ENCODE measurements at regions not wholly inside any gene's neighbourhood (a gene's known extent, or its start where the extent isn't known, plus 50 kb on each side); places are given as distances from the start of the nearest gene placed in this dataset.
"Not testable (repeated sequence)": the region's sequence is repeated elsewhere in the genome, so short reads cannot be mapped to it uniquely, and the experiment has no call there.

- Histone ChIP-seq H3K9me3 (ENCODE audit: control insufficient read depth, low read length) (no peaks in the 10 kb centered on the region), H3K4me3 (ENCODE audit: low read length) (no peak overlapping the region), H3K4me1 (ENCODE audit: control insufficient read depth, insufficient read depth, low read length) (no peaks in the 10 kb centered on the region), H3K27ac (ENCODE audit: low read length) (no peak overlapping the region), H3K27me3 (ENCODE audit: control insufficient read depth, insufficient read depth) (no peaks in the 10 kb centered on the region)
- intact Hi-C loops (cut with DNase I) = no loop called here
- WGBS = 60% methylated on average over 3 of the region's 3 CpGs
- no peak for ATAC-seq
- no peak for DNase-seq
Observed at GRCh38 chr3:90129730-90130129, 1022.3 kb downstream of the EPHA3 start.

GRCh38 chr3:90132197-90132596, 1024.8 kb downstream of the EPHA3 start:
- no peaks in the 10 kb centered on the region for H3K4me1 ChIP-seq (ENCODE audit: control insufficient read depth, insufficient read depth, low read length)
- intact Hi-C loops (cut with DNase I) = no loop called here
- no peak overlapping the region for H3K4me3 ChIP-seq (ENCODE audit: low read length)
- WGBS = 42% methylated on average over 1 of the region's 1 CpG
- H3K27ac ChIP-seq (ENCODE audit: low read length) = no peak overlapping the region
- H3K9me3 ChIP-seq (ENCODE audit: control insufficient read depth, low read length) = no peaks in the 10 kb centered on the region
- no peaks in the 10 kb centered on the region for H3K27me3 ChIP-seq (ENCODE audit: control insufficient read depth, insufficient read depth)
- DNase-seq = no peak
- ATAC-seq = no peak

- intact Hi-C loops (cut with DNase I) = no loop called here
- no peak for ATAC-seq
- no peaks in the 10 kb centered on the region for H3K9me3 ChIP-seq (ENCODE audit: control insufficient read depth, low read length)
- no peaks in the 10 kb centered on the region for H3K4me1 ChIP-seq (ENCODE audit: control insufficient read depth, insufficient read depth, low read length)
- DNase-seq = no peak
- no peak overlapping the region for H3K4me3 ChIP-seq (ENCODE audit: low read length)
- no peak overlapping the region for H3K27ac ChIP-seq (ENCODE audit: low read length)
- H3K27me3 ChIP-seq (ENCODE audit: control insufficient read depth, insufficient read depth) = no peaks in the 10 kb centered on the region
Observed at GRCh38 chr3:90134090-90134489, 1026.7 kb downstream of the EPHA3 start.

GRCh38 chr3:90136456-90137191, 1029.2 kb downstream of the EPHA3 start:
- no peak overlapping the region for H3K4me3 ChIP-seq (ENCODE audit: low read length)
- ATAC-seq (no peak), DNase-seq (no peak)
- H3K4me1 ChIP-seq (ENCODE audit: control insufficient read depth, insufficient read depth, low read length) = no peaks in the 10 kb centered on the region
- no peaks in the 10 kb centered on the region for H3K27me3 ChIP-seq (ENCODE audit: control insufficient read depth, insufficient read depth)
- intact Hi-C loops (cut with DNase I) = no loop called here
- no peaks in the 10 kb centered on the region for H3K9me3 ChIP-seq (ENCODE audit: control insufficient read depth, low read length)
- H3K27ac ChIP-seq (ENCODE audit: low read length) = no peak overlapping the region

GRCh38 chr3:90145094-90145860, 1037.9 kb downstream of the EPHA3 start:
- WGBS = 46% methylated on average over 4 of the region's 4 CpGs
- intact Hi-C loops (cut with DNase I) = no loop called here
- Histone ChIP-seq H3K4me3 (ENCODE audit: low read length) (no peak overlapping the region), H3K9me3 (ENCODE audit: control insufficient read depth, low read length) (no peaks in the 10 kb centered on the region), H3K27ac (ENCODE audit: low read length) (no peak overlapping the region), H3K27me3 (ENCODE audit: control insufficient read depth, insufficient read depth) (no peaks in the 10 kb centered on the region), H3K4me1 (ENCODE audit: control insufficient read depth, insufficient read depth, low read length) (no peaks in the 10 kb centered on the region)
- DNase-seq (no peak), ATAC-seq (no peak)

GRCh38 chr3:90180096-90180495, 1072.7 kb downstream of the EPHA3 start:
- WGBS = 77% methylated on average over 2 of the region's 2 CpGs
- ATAC-seq (no peak), DNase-seq (no peak)

GRCh38 chr3:90180543-90180942, 1073.1 kb downstream of the EPHA3 start:
- no peaks in the 10 kb centered on the region for H3K9me3 ChIP-seq (ENCODE audit: control insufficient read depth, low read length)
- no peaks in the 10 kb centered on the region for H3K27me3 ChIP-seq (ENCODE audit: control insufficient read depth, insufficient read depth)
- ATAC-seq (no peak), DNase-seq (no peak)
- no peak overlapping the region for H3K4me3 ChIP-seq (ENCODE audit: low read length)
- no peak overlapping the region for H3K27ac ChIP-seq (ENCODE audit: low read length)
- H3K4me1 ChIP-seq (ENCODE audit: control insufficient read depth, insufficient read depth, low read length) = no peaks in the 10 kb centered on the region
- 41% methylated on average over 3 of the region's 3 CpGs for WGBS
- intact Hi-C loops (cut with DNase I) = loop anchor here in 1 of 4 donors (5.0 kb wide), 1 partner anchor 1978 kb away; no protein-coding TSS in a partner anchor

More at GRCh38 chr3:90180096-90180495, 1072.7 kb downstream of the EPHA3 start:
- Histone ChIP-seq H3K27ac (ENCODE audit: low read length) (no peak overlapping the region), H3K4me3 (ENCODE audit: low read length) (no peak overlapping the region), H3K27me3 (ENCODE audit: control insufficient read depth, insufficient read depth) (no peaks in the 10 kb centered on the region), H3K9me3 (ENCODE audit: control insufficient read depth, low read length) (no peaks in the 10 kb centered on the region), H3K4me1 (ENCODE audit: control insufficient read depth, insufficient read depth, low read length) (no peaks in the 10 kb centered on the region)
- intact Hi-C loops (cut with DNase I) = loop anchor here in 1 of 4 donors (5.0 kb wide), 1 partner anchor 1978 kb away; no protein-coding TSS in a partner anchor

GRCh38 chr3:90182291-90182976, 1075.0 kb downstream of the EPHA3 start:
- H3K27ac ChIP-seq (ENCODE audit: low read length); H3K9me3 ChIP-seq (ENCODE audit: control insufficient read depth, low read length); H3K4me3 ChIP-seq (ENCODE audit: low read length); H3K4me1 ChIP-seq (ENCODE audit: control insufficient read depth, insufficient read depth, low read length); H3K27me3 ChIP-seq (ENCODE audit: control insufficient read depth, insufficient read depth): not testable (repeated sequence)
- intact Hi-C loops (cut with DNase I) = loop anchor here in 1 of 4 donors (5.0 kb wide), 1 partner anchor 1980 kb away; no protein-coding TSS in a partner anchor
- peak; percentile 28 to 65 (median 54) for DNase-seq
- WGBS = 29% methylated on average over 19 of the region's 19 CpGs
- ATAC-seq = peak; percentile 77 to 78

- Histone ChIP-seq H3K4me1 (ENCODE audit: control insufficient read depth, insufficient read depth, low read length) (no peaks in the 10 kb centered on the region), H3K9me3 (ENCODE audit: control insufficient read depth, low read length) (no peaks in the 10 kb centered on the region), H3K27ac (ENCODE audit: low read length) (no peak overlapping the region), H3K27me3 (ENCODE audit: control insufficient read depth, insufficient read depth) (no peaks in the 10 kb centered on the region), H3K4me3 (ENCODE audit: low read length) (no peak overlapping the region)
- DNase-seq = no peak
- no peak for ATAC-seq
- intact Hi-C loops (cut with DNase I) = loop anchor here in 1 of 4 donors (5.0 kb wide), 1 partner anchor 1983 kb away; no protein-coding TSS in a partner anchor
- 89% methylated on average over 4 of the region's 4 CpGs for WGBS
Observed at GRCh38 chr3:90184861-90185260, 1077.4 kb downstream of the EPHA3 start.

GRCh38 chr3:90197383-90197782, 1090.0 kb downstream of the EPHA3 start:
- H3K4me1 ChIP-seq (ENCODE audit: control insufficient read depth, insufficient read depth, low read length); intact Hi-C loops (cut with DNase I); H3K27ac ChIP-seq (ENCODE audit: low read length); H3K9me3 ChIP-seq (ENCODE audit: control insufficient read depth, low read length); H3K27me3 ChIP-seq (ENCODE audit: control insufficient read depth, insufficient read depth); DNase-seq; H3K4me3 ChIP-seq (ENCODE audit: low read length); ATAC-seq: not testable (repeated sequence)
- 85% methylated on average over 4 of the region's 4 CpGs for WGBS

- ATAC-seq; H3K9me3 ChIP-seq (ENCODE audit: control insufficient read depth, low read length); DNase-seq; H3K4me1 ChIP-seq (ENCODE audit: control insufficient read depth, insufficient read depth, low read length); intact Hi-C loops (cut with DNase I); H3K27me3 ChIP-seq (ENCODE audit: control insufficient read depth, insufficient read depth); H3K27ac ChIP-seq (ENCODE audit: low read length); H3K4me3 ChIP-seq (ENCODE audit: low read length): not testable (repeated sequence)
- 37% methylated on average over 2 of the region's 2 CpGs for WGBS
Observed at GRCh38 chr3:90202931-90203330, 1095.5 kb downstream of the EPHA3 start.
